Neural progenitor cell (in vitro differentiated cells): ENCODE measurements at regions not wholly inside any gene's neighbourhood (a gene's known extent, or its start where the extent isn't known, plus 50 kb on each side); places are given as distances from the start of the nearest gene placed in this dataset.

ENCODE experiments used
- EZH2 ChIP-seq: fragments of 200-600 bp; sonication (generic); IDR thresholded peaks from 2 replicates; pipeline ENCODE4 v1.6.1; 2017; ENCODE audit warnings: antibody characterized with exemption, mild to moderate bottlenecking, moderate library complexity
- TF ChIP-seq, protein P1 (sequence below): fragments of 200-600 bp; sonication (generic); IDR thresholded peaks from 2 replicates; pipeline ENCODE4 v1.5.1; 2017; ENCODE audit warnings: antibody characterized with exemption, mild to moderate bottlenecking

DNA sequence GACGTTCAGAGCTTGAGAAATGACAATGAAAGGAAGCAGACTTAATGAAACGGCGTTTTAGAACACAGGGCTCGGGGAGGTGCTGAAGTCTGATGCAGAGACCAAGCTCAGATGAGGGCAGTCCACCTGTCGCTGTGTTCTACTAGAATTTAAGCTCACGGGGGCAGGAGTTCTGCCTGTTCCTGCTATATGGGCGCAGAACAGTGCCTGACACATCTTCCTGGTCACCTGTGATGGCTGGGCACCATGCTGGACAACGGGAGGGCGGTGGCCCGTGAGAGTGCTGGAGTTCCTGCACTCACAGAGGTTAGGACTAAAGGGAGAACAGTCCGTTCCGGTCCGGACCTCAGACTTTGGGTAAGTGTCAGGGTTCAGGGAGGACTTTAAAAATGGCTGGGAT lies 130.6 kb downstream of the ERMARD start:
- TF ChIP-seq, protein P1, sequence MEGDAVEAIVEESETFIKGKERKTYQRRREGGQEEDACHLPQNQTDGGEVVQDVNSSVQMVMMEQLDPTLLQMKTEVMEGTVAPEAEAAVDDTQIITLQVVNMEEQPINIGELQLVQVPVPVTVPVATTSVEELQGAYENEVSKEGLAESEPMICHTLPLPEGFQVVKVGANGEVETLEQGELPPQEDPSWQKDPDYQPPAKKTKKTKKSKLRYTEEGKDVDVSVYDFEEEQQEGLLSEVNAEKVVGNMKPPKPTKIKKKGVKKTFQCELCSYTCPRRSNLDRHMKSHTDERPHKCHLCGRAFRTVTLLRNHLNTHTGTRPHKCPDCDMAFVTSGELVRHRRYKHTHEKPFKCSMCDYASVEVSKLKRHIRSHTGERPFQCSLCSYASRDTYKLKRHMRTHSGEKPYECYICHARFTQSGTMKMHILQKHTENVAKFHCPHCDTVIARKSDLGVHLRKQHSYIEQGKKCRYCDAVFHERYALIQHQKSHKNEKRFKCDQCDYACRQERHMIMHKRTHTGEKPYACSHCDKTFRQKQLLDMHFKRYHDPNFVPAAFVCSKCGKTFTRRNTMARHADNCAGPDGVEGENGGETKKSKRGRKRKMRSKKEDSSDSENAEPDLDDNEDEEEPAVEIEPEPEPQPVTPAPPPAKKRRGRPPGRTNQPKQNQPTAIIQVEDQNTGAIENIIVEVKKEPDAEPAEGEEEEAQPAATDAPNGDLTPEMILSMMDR, result no peak
- TF ChIP-seq EZH2, result no peak
